ENCODE measurements at regions not wholly inside any gene's neighbourhood (a gene's known extent, or its start where the extent isn't known, plus 50 kb on each side); places are given as distances from the start of the nearest gene placed in this dataset.

DNA sequence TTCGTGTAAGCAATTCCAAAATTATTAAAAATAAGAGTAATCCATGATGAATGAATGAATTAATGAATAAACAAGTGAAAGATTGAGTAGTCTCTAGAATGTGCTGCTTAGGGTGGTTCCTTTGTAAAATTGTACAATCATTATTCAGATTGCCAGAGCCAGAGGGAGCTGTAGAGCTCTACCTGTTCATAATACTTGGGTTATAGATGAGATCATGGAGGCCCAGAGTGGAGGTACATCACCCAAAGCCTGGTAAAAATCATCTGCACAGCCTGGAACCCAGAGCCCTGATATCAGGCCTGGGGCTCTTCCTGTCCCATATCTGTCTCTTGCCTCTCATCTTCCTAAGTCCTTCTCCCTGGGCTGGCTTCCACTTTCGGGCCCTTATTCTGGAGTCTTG, 297.2 kb downstream of the RPLP1 start:
- TF ChIP-seq POLR2A (IDR thresholded peaks at IDR 0.05; ENCODE audit: low read depth, low read length): no peak
- TF ChIP-seq TAF1 (IDR thresholded peaks at IDR 0.05; ENCODE audit: low read depth, low read length): no peak
- TF ChIP-seq POLR2AphosphoS5 (IDR thresholded peaks at IDR 0.05; ENCODE audit: low read depth, low read length): no peak
- TF ChIP-seq SPI1 (IDR thresholded peaks at IDR 0.05; ENCODE audit: low read depth, low read length): no peak
- TF ChIP-seq PAX5 (IDR thresholded peaks at IDR 0.05; ENCODE audit: insufficient read depth, low read length, severe bottlenecking): no peak
- no peak for TF ChIP-seq POU2F2 (IDR thresholded peaks at IDR 0.05; ENCODE audit: low read depth, low read length)
